Glutamatergic neuron (in vitro differentiated cells): ENCODE measurements at regions not wholly inside any gene's neighbourhood (a gene's known extent, or its start where the extent isn't known, plus 50 kb on each side); places are given as distances from the start of the nearest gene placed in this dataset.

Source experiments
- DNase-seq: peaks from one replicate; pipeline ENCODE4 v3.0.0; 2022
- H3K27ac Mint-ChIP-seq: one replicate; pipeline ENCODE4 v1.8.0; 2020; ENCODE audit warnings: mild to moderate bottlenecking, mixed read lengths, inconsistent platforms; ENCODE audit not compliant: unreplicated experiment
- H3K27me3 Mint-ChIP-seq: one replicate; pipeline ENCODE4 v1.8.0; 2020; ENCODE audit warnings: mild to moderate bottlenecking, moderate library complexity, mixed read lengths, inconsistent platforms; ENCODE audit not compliant: unreplicated experiment
- H3K36me3 Mint-ChIP-seq: one replicate; pipeline ENCODE4 v1.8.0; 2020; ENCODE audit warnings: mild to moderate bottlenecking, mixed read lengths, inconsistent platforms; ENCODE audit not compliant: unreplicated experiment
- H3K4me1 Mint-ChIP-seq: one replicate; pipeline ENCODE4 v1.8.0; 2020; ENCODE audit warnings: mild to moderate bottlenecking, low read depth, mixed read lengths, inconsistent platforms; ENCODE audit not compliant: unreplicated experiment
- H3K4me3 Mint-ChIP-seq: one replicate; pipeline ENCODE4 v1.8.0; 2020; ENCODE audit warnings: mild to moderate bottlenecking, mixed read lengths, inconsistent platforms; ENCODE audit not compliant: unreplicated experiment
- H3K9me3 Mint-ChIP-seq: one replicate; pipeline ENCODE4 v1.8.0; 2020; ENCODE audit warnings: mild to moderate bottlenecking, moderate library complexity, mixed read lengths, inconsistent platforms; ENCODE audit not compliant: unreplicated experiment
- CTCF ChIP-seq: fragments of 200-600 bp; sonication (generic); IDR thresholded peaks from one replicate; pipeline ENCODE4 v1.5.0; 2021; ENCODE audit not compliant: partially characterized antibody, unreplicated experiment

DNA sequence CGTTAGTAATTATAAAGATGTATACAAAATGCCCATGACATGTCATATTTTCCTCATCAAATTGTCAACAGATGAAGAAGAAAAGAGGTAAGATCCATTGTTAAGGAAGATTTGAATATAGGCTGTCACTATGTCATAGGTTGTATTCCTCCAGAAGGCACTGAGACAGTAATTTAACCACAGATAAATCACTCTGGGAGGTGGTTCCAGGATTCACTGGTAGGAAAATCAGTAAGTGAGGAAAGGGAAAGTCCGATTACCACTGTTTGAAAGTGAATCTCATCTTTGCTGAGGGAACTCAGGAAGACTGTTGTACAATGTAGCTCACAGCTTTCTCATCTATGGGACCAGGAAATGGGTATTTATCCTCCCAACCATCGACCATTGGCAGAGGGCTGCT is 152.8 kb upstream of the TMEFF2 start:
- Mint-ChIP-seq H3K4me3 (no peak overlapping the region), H3K27me3 (peaks cover 2% of the 10 kb centered on the region), H3K4me1 (no peaks in the 10 kb centered on the region), H3K36me3 (no peaks in the 10 kb centered on the region), H3K27ac (no peak overlapping the region), H3K9me3 (no peaks in the 10 kb centered on the region)
- no peak for TF ChIP-seq CTCF
- DNase-seq, result no peak

GRCh38 chr2:192345287-192345686 is 150.6 kb upstream of the TMEFF2 start:
- peaks cover 2% of the 10 kb centered on the region for H3K27me3 Mint-ChIP-seq
- DNase-seq, result no peak
- no peak for TF ChIP-seq CTCF
- no peaks in the 10 kb centered on the region for H3K4me1 Mint-ChIP-seq
- H3K9me3 Mint-ChIP-seq, result no peaks in the 10 kb centered on the region
- H3K4me3 Mint-ChIP-seq, result no peak overlapping the region
- no peak overlapping the region for H3K27ac Mint-ChIP-seq
- no peaks in the 10 kb centered on the region for H3K36me3 Mint-ChIP-seq

DNA sequence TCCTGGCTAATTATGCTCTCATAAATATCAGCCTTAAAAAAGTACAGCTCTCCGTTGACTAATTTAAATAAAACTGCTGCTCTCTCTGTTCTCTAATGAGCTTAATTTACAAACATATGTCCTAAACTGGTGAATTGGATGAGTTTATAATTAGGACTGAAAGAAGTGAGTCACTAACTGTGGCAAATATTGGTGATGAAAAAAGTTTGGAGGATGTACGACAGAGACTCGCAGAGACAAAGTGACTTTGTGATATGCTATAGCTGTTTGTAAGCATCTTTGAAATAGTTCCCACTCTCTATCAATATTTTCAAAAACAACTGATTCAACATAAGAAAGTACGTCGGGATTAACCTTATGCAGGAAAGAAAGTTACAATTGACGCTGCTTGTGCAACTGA is 138.9 kb upstream of the TMEFF2 start:
- H3K9me3 Mint-ChIP-seq, result no peaks in the 10 kb centered on the region
- H3K4me3 Mint-ChIP-seq, result no peak overlapping the region
- H3K36me3 Mint-ChIP-seq, result no peaks in the 10 kb centered on the region
- no peak for TF ChIP-seq CTCF
- H3K4me1 Mint-ChIP-seq, result peaks cover 3% of the 10 kb centered on the region
- no peaks in the 10 kb centered on the region for H3K27me3 Mint-ChIP-seq
- DNase-seq, result no peak
- no peak overlapping the region for H3K27ac Mint-ChIP-seq

DNA sequence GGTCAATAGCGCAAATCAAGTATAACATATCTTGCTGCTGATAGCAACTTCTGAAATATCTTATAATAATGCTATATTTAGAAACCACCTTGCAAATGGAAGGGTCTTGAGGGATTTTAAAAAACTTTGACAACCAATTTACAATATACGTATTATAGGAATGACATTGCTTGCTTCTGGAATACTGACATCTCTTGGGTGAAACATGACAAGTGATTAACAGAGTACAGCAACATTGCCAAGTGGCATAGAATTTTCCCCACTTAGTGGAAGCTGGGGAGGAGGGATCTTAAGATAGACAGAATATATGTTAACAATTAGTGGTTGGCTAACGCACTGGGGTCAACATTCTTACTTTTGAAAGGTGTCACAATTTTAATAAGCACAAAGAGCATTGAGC is 133.6 kb upstream of the TMEFF2 start:
- Mint-ChIP-seq H3K36me3 (no peaks in the 10 kb centered on the region), H3K4me1 (no peaks in the 10 kb centered on the region), H3K27ac (no peak overlapping the region), H3K9me3 (no peaks in the 10 kb centered on the region), H3K27me3 (no peaks in the 10 kb centered on the region), H3K4me3 (no peak overlapping the region)
- TF ChIP-seq CTCF, result no peak
- no peak for DNase-seq

GRCh38 chr2:192327576-192327975 is 132.8 kb upstream of the TMEFF2 start:
- Mint-ChIP-seq H3K9me3 (no peaks in the 10 kb centered on the region), H3K36me3 (no peaks in the 10 kb centered on the region), H3K4me3 (no peak overlapping the region), H3K27ac (no peak overlapping the region), H3K27me3 (no peaks in the 10 kb centered on the region), H3K4me1 (no peaks in the 10 kb centered on the region)
- TF ChIP-seq CTCF, result no peak
- no peak for DNase-seq
